Activated CD8-positive, alpha-beta T cell treated with anti-CD3 and anti-CD28 coated beads for 36 hours (primary cell): ENCODE measurements at regions not wholly inside any gene's neighbourhood (a gene's known extent, or its start where the extent isn't known, plus 50 kb on each side); places are given as distances from the start of the nearest gene placed in this dataset.

ENCODE experiments used
- ATAC-seq: fragments of 200-7000 bp; cut with Tn5 transposase; one replicate; pipeline ENCODE4 v1.10.0; 2021; ENCODE audit warnings: mild to moderate bottlenecking, moderate library complexity
- CTCF ChIA-PET: fragments of 350-600 bp; sonication (Branson Sonifier 250); formaldehyde crosslinking; loops from one replicate; lab custom pipeline; 2021; ENCODE audit warnings: antibody characterized with exemption; lab: Charles Lee
- POLR2A ChIA-PET: fragments of 350-600 bp; sonication (Branson Sonifier 250); formaldehyde crosslinking; loops from one replicate; lab custom pipeline; 2021; ENCODE audit warnings: antibody characterized with exemption; lab: Charles Lee
- DNase-seq: peaks from one replicate; pipeline ENCODE4 v3.0.0-alpha.2; 2020
- H3K27ac Mint-ChIP-seq: one replicate; pipeline ENCODE4 v1.8.0; 2021; ENCODE audit warnings: mild to moderate bottlenecking, mixed read lengths
- H3K27me3 Mint-ChIP-seq: one replicate; pipeline ENCODE4 v1.8.0; 2021; ENCODE audit warnings: mixed read lengths
- H3K36me3 Mint-ChIP-seq: one replicate; pipeline ENCODE4 v1.8.0; 2021; ENCODE audit warnings: low read depth, mixed read lengths
- H3K4me1 Mint-ChIP-seq: one replicate; pipeline ENCODE4 v1.8.0; 2021; ENCODE audit warnings: low read depth, mixed read lengths
- H3K4me3 Mint-ChIP-seq: one replicate; pipeline ENCODE4 v1.8.0; 2021; ENCODE audit warnings: mild to moderate bottlenecking, moderate library complexity, mixed read lengths
- H3K9me3 Mint-ChIP-seq: one replicate; pipeline ENCODE4 v1.8.0; 2021; ENCODE audit warnings: mixed read lengths
- CTCF ChIP-seq: fragments of 200-600 bp; IDR thresholded peaks from one replicate; pipeline ENCODE4 v1.8.0; 2022; ENCODE audit warnings: antibody characterized with exemption, mild to moderate bottlenecking
- intact Hi-C: fragments of 100-400 bp; cut with micrococcal nuclease; formaldehyde crosslinking; loops from one replicate; pipeline ENCODE4 v1.10.0; 2022

- Mint-ChIP-seq H3K4me1 (no peaks in the 10 kb centered on the region), H3K27ac (no peak overlapping the region), H3K9me3 (no peaks in the 10 kb centered on the region), H3K4me3 (no peak overlapping the region), H3K27me3 (peaks cover 1% of the 10 kb centered on the region), H3K36me3 (no peaks in the 10 kb centered on the region)
- DNase-seq: no peak
- intact Hi-C loops: no loop called here
- TF ChIP-seq CTCF: no peak
- POLR2A ChIA-PET: no interaction called here
- no peak for ATAC-seq
- CTCF ChIA-PET: no interaction called here
These were observed 352.2 kb downstream of the IDS start for GRCh38 chrX:149152941-149153340.

GRCh38 chrX:149151805-149152757 is 353.0 kb downstream of the IDS start:
- ChIA-PET POLR2A (no interaction called here), CTCF (no interaction called here)
- DNase-seq (no peak), ATAC-seq (no peak)
- peaks cover 2% of the 10 kb centered on the region for H3K27me3 Mint-ChIP-seq
- H3K36me3 Mint-ChIP-seq: no peaks in the 10 kb centered on the region
- no peak overlapping the region for H3K4me3 Mint-ChIP-seq
- H3K4me1 Mint-ChIP-seq: no peaks in the 10 kb centered on the region
- no peak overlapping the region for H3K27ac Mint-ChIP-seq
- intact Hi-C loops: no loop called here
- H3K9me3 Mint-ChIP-seq: no peaks in the 10 kb centered on the region
- no peak for TF ChIP-seq CTCF

- CTCF ChIA-PET: no interaction called here
- no peak overlapping the region for H3K27ac Mint-ChIP-seq
These were observed 359.2 kb downstream of the IDS start for GRCh38 chrX:149145845-149146285.

GRCh38 chrX:149131774-149132173 is 373.3 kb downstream of the IDS start:
- intact Hi-C loops: no loop called here
- no peaks in the 10 kb centered on the region for H3K27me3 Mint-ChIP-seq
- DNase-seq: no peak
- H3K9me3 Mint-ChIP-seq: no peaks in the 10 kb centered on the region
- H3K36me3 Mint-ChIP-seq: no peaks in the 10 kb centered on the region
- H3K4me3 Mint-ChIP-seq: no peak overlapping the region
- H3K4me1 Mint-ChIP-seq: no peaks in the 10 kb centered on the region
- POLR2A ChIA-PET: no interaction called here
- ATAC-seq: no peak
- H3K27ac Mint-ChIP-seq: no peak overlapping the region
- no peak for TF ChIP-seq CTCF
- CTCF ChIA-PET: no interaction called here

More at GRCh38 chrX:149145845-149146285, 359.2 kb downstream of the IDS start:
- intact Hi-C loops: no loop called here
- POLR2A ChIA-PET: no interaction called here
- TF ChIP-seq CTCF: no peak
- peak; percentile 27 for DNase-seq
- Mint-ChIP-seq H3K27me3 (peaks cover 2% of the 10 kb centered on the region), H3K4me1 (no peaks in the 10 kb centered on the region), H3K9me3 (no peaks in the 10 kb centered on the region), H3K4me3 (no peak overlapping the region), H3K36me3 (no peaks in the 10 kb centered on the region)
- ATAC-seq: no peak

- Mint-ChIP-seq H3K27me3 (no peaks in the 10 kb centered on the region), H3K36me3 (no peaks in the 10 kb centered on the region), H3K27ac (no peak overlapping the region), H3K4me1 (no peaks in the 10 kb centered on the region), H3K9me3 (no peaks in the 10 kb centered on the region), H3K4me3 (no peak overlapping the region)
- ChIA-PET CTCF (no interaction called here), POLR2A (no interaction called here)
- intact Hi-C loops: no loop called here
- TF ChIP-seq CTCF: no peak
- no peak for DNase-seq
- no peak for ATAC-seq
These were observed 375.3 kb downstream of the IDS start for GRCh38 chrX:149129767-149130166.
